IgD-negative memory B cell (primary cell): ENCODE measurements at regions not wholly inside any gene's neighbourhood (a gene's known extent, or its start where the extent isn't known, plus 50 kb on each side); places are given as distances from the start of the nearest gene placed in this dataset.

Experiments
- H3K27ac Mint-ChIP-seq, 3 donors: one replicate each; pipeline ENCODE4 v1.8.0; 2020 to 2022; ENCODE audit warnings: mild to moderate bottlenecking in 3 of 3, mixed read lengths in 3 of 3, moderate library complexity in 1 of 3
- H3K27me3 Mint-ChIP-seq: one replicate; pipeline ENCODE4 v1.8.0; 2021; ENCODE audit warnings: mixed read lengths
- H3K36me3 Mint-ChIP-seq: one replicate; pipeline ENCODE4 v1.8.0; 2020; ENCODE audit warnings: mild to moderate bottlenecking, mixed read lengths
- H3K4me1 Mint-ChIP-seq, 3 donors: one replicate each; pipeline ENCODE4 v1.8.0; 2020 to 2022; ENCODE audit warnings: mixed read lengths in 3 of 3, mild to moderate bottlenecking in 1 of 3
- H3K4me3 Mint-ChIP-seq, 4 donors: one replicate each; pipeline ENCODE4 v1.8.0; 2020 to 2022; ENCODE audit warnings: mild to moderate bottlenecking in 4 of 4, mixed read lengths in 4 of 4, moderate library complexity in 3 of 4
- H3K9me3 Mint-ChIP-seq, 3 donors: one replicate each; pipeline ENCODE4 v1.8.0; 2020 to 2021; ENCODE audit warnings: mixed read lengths in 3 of 3, mild to moderate bottlenecking in 1 of 3

DNA sequence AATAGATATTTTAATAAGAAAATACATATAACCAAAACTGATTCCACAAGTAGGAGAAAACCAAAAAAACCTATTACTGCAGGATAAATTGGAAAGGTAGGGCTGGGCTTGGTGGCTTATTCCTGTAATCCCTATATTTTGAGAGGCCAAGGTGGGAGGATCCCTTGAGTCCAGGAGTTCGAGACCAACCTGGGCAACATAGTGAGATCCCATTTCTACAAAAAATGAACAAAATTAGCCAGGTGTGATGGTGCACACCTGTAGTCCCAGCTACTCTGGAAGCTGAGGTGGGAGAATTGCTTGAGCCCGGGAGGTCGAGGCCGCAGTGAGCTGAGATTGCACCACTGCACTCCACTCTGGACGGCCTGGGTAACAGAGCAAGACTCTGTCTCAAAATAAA, 189.2 kb upstream of the IER5L start:
- Mint-ChIP-seq H3K36me3 (no peaks in the 10 kb centered on the region), H3K9me3 (peaks cover 0 to 11% (median 8%) of the 10 kb centered on the region in 3 donors), H3K27ac (no peak overlapping the region), H3K4me1 (peaks cover 0 to under 1% (median 0%) of the 10 kb centered on the region in 3 donors), H3K27me3 (peaks cover 6% of the 10 kb centered on the region), H3K4me3 (no peak overlapping the region)

DNA sequence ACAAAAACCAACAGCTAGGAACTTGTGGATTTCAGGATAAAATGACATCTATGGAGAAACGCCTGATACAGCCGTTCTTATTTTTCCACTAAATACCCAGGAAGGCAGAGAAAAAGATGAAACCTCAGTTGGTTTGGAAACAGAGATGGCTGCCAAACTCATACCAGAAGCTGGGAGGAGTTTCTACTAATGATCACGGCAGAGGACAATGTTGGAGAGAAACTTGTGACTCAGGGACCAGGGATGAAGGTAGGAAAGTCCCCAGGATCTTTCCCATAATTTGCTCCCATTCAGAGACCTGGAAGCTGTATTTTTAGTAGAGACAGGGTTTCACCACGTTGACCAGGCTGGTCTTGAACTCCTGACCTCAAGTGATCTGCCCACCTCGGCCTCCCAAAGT, 187.1 kb upstream of the IER5L start:
- Mint-ChIP-seq H3K27ac (no peak overlapping the region), H3K4me3 (no peak overlapping the region), H3K9me3 (peaks cover 0 to 6% (median 6%) of the 10 kb centered on the region in 3 donors), H3K4me1 (peaks cover 0 to 2% (median 0%) of the 10 kb centered on the region in 3 donors), H3K27me3 (peaks cover 9% of the 10 kb centered on the region), H3K36me3 (no peaks in the 10 kb centered on the region)

DNA sequence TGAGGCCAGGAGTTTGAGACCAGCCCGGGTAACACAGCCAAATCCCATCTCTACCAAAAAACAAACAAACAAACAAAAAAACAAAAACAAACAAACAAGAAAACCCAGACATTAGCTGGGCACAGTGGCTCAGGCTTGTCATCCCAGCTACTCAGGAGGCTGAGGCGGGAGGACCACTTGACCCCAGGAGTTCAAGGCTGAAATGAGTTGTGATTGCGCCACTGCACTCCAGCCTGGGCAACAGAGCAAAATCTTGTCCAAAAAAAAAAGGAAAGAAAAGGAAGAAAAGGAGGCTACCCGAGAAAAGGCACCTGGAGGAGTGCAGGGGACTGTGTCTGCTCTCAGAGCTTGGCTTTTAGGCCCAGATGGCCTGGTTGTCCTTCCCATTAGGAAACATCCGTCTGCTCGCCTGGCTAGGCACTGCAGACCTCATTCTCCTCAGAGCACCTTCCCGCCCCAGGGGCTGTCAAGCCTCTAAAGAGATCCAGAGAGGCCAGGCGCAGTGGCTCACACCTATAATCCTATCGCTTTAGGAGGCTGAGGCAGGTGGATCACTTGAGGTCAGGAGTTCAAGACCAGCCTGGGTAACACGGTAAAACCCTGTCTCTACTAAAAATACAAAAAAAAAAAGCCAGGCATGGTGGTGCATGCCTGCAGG, 185.3 kb upstream of the IER5L start:
- Mint-ChIP-seq H3K27ac (no peak overlapping the region), H3K9me3 (no peaks in the 10 kb centered on the region), H3K4me3 (no peak overlapping the region), H3K4me1 (peaks cover 0 to 2% (median 0%) of the 10 kb centered on the region in 3 donors), H3K36me3 (no peaks in the 10 kb centered on the region), H3K27me3 (peaks cover 15% of the 10 kb centered on the region)

DNA sequence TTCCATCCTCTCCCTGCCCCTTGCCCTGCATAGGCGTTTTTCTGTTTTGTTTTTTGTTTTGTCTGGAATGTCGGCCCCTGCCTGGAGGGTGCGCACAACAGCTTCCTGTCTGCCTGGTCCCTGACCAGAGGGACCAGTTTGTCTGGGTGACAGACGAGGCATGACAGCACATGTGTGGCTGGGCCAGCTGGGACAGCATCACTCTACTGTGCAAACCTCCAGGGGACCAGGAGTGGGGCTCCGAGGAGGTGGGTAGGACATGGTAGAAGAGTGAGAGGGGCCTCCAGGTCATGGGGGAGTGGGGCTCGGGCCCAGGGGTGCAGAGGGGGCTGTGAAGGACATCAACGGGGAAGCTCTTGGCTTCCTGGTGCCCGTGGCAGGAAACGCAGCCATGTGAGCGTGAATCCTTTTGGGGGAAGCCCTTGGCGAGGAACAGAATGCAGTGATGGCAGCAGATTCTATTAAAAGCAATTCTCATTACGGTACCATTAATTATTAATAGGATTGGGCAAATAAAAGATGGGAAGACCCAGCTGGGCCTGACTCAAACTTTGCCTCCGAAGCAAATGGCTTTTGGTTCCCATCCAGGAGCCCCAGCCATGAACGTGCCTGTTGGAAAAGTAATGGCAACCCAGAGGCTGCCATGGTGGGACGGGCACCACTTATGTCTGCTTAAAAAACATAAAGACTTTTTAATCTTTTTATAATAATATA, 184.4 kb upstream of the IER5L start:
- no peaks in the 10 kb centered on the region for H3K9me3 Mint-ChIP-seq
- H3K27ac Mint-ChIP-seq, result no peak overlapping the region
- no peaks in the 10 kb centered on the region for H3K36me3 Mint-ChIP-seq
- peaks cover 0 to 2% (median 0%) of the 10 kb centered on the region in 3 donors for H3K4me1 Mint-ChIP-seq
- H3K27me3 Mint-ChIP-seq, result peaks cover 15% of the 10 kb centered on the region
- H3K4me3 Mint-ChIP-seq, result no peak overlapping the region

DNA sequence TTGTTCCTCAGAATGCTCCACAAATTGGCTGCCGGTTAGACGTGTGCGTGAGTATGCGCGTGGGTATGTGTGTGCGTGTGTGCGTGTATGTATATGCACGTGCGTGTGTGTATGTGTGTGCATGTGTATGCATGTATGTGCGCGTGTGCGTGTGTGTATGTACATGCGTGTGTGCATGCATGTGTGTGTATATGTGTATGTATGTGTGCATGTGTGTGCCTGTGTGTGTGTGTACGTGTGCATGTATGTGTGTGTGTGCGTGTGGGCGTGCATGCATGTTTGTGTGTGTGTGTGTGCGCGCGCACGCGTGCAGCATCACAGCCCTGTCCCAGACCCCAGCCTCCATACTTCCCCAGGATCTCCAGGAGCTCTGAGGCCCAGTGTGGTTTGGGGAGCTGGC, 183.1 kb upstream of the IER5L start:
- H3K27ac Mint-ChIP-seq, result no peak overlapping the region
- peaks cover 0 to 2% (median 2%) of the 10 kb centered on the region in 3 donors for H3K4me1 Mint-ChIP-seq
- peaks cover 0 to 2% (median 0%) of the 10 kb centered on the region in 3 donors for H3K9me3 Mint-ChIP-seq
- H3K27me3 Mint-ChIP-seq, result peaks cover 20% of the 10 kb centered on the region
- no peaks in the 10 kb centered on the region for H3K36me3 Mint-ChIP-seq
- H3K4me3 Mint-ChIP-seq, result no peak overlapping the region

DNA sequence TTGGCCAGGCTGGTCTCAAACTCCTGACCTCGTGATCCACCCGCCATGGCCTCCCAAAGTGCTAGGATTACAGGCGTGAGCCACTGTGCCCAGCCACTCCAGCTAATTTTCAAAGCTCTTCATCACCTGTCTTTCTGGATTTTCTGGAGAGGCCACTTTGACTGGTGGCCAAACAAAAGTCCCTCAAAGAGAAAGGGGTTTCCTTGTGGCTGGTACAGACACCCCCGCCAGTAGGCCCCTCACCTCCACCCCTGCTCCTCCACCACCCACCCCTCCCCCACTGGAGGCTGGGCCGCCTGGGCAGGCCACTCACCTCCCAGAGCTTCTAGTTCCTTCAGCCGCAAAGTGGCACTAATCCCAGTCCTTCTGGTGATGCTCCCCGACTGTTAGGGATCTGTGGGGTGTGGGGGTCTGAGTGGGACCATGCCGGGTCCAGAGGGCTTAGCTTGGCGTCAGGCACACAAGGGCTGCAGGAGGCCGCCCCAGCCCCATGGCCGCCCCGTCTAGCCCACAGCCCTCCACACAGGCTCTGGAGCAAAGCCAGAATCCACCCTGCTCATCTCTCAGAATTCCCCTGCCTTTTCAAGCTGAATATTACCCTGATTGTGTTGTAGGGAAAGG, 182.0 kb upstream of the IER5L start:
- H3K27me3 Mint-ChIP-seq, result peaks cover 26% of the 10 kb centered on the region
- H3K4me3 Mint-ChIP-seq, result no peak overlapping the region
- no peak overlapping the region for H3K27ac Mint-ChIP-seq
- H3K9me3 Mint-ChIP-seq, result peaks cover 2 to 8% (median 5%) of the 10 kb centered on the region in 3 donors
- peaks cover 2 to 5% (median 3%) of the 10 kb centered on the region in 3 donors for H3K4me1 Mint-ChIP-seq
- no peaks in the 10 kb centered on the region for H3K36me3 Mint-ChIP-seq

DNA sequence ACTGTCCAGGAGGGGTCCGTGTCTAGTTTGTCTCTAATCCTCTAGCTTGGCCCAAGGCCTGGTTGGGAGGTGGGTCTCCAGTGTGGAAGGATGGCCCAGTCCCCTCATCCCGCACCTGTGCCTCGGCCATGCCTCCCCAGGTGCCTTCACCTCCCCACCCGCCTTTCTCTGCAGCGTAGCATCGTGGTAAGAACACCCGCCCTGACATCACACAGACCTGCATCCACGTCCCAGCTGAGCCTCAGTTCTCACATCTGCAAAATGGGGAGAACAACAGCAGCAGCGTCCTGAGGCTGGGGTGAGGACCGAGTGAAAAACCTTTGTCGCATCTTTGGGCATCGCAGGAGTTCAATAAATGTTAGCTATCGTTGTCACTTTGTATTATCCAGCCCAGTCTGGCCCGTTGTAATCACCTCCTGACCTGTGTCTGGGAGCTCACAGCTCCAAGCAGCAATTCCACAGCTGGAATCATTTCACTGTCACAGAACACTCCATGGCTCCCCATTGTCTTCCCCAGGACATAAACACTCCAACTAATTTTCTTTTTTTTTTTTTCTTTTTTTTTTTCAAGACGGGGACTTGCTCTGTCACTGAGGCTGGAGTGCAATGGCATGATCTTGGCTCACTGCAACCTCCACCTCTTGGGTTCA, 181.2 kb upstream of the IER5L start:
- peak overlapping the region in 1 of 4 donors; percentile 37 for H3K4me3 Mint-ChIP-seq
- no peak overlapping the region for H3K27ac Mint-ChIP-seq
- H3K36me3 Mint-ChIP-seq, result no peaks in the 10 kb centered on the region
- H3K4me1 Mint-ChIP-seq, result peaks cover 2 to 5% (median 3%) of the 10 kb centered on the region in 3 donors
- H3K27me3 Mint-ChIP-seq, result peaks cover 26% of the 10 kb centered on the region
- H3K9me3 Mint-ChIP-seq, result peaks cover 2 to 8% (median 5%) of the 10 kb centered on the region in 3 donors

DNA sequence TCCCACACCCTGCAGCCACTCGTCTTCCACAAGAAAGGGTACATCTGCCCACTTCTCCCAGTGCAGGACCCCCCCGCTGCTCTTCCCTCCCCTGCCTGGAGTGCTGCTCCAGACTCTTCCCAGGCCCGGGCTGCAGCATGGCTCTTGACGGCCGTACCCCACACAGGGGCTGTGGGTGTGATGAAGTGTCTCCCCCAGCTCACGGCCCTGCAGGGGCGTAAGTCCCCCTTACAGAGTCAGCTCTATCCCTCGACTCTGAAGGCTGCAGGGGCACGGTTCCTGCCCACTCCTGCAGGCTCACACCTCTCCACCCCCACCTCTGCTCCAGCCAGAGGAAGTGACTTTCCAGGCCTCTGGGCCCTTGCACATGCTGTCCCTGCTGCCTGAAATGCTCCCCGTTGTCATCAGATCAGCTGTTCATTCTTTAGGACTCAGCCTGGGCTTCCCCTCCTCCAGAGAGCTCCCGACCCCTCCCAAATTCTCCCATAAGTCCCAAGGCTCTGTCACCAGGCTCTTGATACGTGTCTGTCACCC, 180.6 kb upstream of the IER5L start:
- H3K27me3 Mint-ChIP-seq, result peaks cover 27% of the 10 kb centered on the region
- H3K4me1 Mint-ChIP-seq, result peaks cover 2 to 5% (median 3%) of the 10 kb centered on the region in 3 donors
- H3K9me3 Mint-ChIP-seq, result peaks cover 2 to 8% (median 5%) of the 10 kb centered on the region in 3 donors
- H3K27ac Mint-ChIP-seq, result no peak overlapping the region
- H3K36me3 Mint-ChIP-seq, result no peaks in the 10 kb centered on the region
- peak overlapping the region in 1 of 4 donors; percentile 37 for H3K4me3 Mint-ChIP-seq

DNA sequence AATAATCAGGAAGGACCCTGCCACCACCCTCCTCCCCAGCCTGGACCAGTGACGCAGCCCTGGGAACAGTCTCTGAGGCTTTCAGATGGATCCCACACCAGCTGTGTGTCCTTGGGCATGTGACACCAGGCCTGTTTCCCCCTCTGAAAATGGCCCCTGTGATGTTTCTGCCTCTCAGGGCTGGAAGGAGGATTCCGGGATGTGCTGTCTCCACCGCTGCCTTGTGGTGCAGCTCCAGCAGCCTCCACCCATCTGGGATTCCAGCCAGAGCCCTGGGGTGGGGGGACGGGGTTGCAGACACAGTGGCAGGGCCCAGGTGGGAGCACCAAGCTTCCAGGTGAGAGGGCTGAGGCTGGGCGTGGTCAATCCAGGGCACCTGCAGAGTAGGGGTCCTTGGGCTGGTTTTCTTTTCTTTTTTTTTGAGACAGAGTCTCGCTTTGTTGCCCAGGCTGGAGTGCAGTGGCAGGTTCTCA, 179.7 kb upstream of the IER5L start:
- no peaks in the 10 kb centered on the region for H3K36me3 Mint-ChIP-seq
- peaks cover 31% of the 10 kb centered on the region for H3K27me3 Mint-ChIP-seq
- H3K4me1 Mint-ChIP-seq, result peaks cover 2 to 5% (median 3%) of the 10 kb centered on the region in 3 donors
- H3K27ac Mint-ChIP-seq, result no peak overlapping the region
- H3K9me3 Mint-ChIP-seq, result peaks cover 2 to 8% (median 5%) of the 10 kb centered on the region in 3 donors
- H3K4me3 Mint-ChIP-seq, result no peak overlapping the region

DNA sequence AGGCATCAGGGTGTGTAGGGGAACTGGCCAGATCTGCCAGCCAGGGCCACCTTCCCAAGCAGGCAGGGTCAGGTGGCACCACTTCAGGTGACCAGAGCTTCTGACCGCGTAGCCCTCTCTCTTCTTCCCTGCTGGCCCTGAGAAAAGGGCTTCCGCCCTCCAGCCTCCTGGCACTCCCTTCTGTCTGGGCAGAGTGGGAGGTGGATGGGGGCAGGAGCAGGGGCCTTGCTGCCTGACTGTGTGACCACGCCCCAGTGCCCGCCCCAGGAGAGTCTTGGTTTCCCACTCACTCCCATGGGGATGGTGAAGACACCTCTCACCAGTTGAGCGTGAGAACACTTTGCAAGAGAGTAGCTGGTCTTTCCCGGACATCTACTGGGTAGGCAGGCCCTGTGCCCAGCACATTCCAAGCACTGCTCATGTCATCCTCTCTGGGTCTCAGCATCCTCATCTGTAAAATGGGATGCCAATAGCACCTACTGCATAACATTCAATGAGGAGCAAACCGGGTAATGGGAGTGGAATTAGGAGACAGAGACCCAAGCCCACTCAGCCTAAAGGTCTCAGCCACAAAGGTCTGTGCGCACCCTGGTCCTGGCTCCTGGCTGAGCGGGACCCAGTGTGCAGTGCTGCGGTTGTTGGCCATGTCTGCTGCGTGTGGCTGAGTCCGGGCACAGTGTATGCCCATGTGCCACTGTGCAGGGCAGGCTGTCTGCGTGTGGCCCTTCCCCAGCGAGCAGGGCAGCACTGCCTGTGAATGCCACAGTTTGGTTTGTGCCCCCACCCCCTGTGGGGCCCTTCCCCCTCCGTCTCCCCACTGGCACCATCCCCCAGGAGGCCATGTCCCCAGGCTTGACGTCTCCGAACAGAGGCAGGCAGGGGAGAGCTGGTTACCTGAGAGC, 179.1 kb upstream of the IER5L start:
- no peaks in the 10 kb centered on the region for H3K36me3 Mint-ChIP-seq
- no peak overlapping the region for H3K4me3 Mint-ChIP-seq
- H3K4me1 Mint-ChIP-seq, result peaks cover 2 to 3% (median 3%) of the 10 kb centered on the region in 3 donors
- peaks cover 2 to 8% (median 5%) of the 10 kb centered on the region in 3 donors for H3K9me3 Mint-ChIP-seq
- H3K27ac Mint-ChIP-seq, result no peak overlapping the region
- peaks cover 32% of the 10 kb centered on the region for H3K27me3 Mint-ChIP-seq

DNA sequence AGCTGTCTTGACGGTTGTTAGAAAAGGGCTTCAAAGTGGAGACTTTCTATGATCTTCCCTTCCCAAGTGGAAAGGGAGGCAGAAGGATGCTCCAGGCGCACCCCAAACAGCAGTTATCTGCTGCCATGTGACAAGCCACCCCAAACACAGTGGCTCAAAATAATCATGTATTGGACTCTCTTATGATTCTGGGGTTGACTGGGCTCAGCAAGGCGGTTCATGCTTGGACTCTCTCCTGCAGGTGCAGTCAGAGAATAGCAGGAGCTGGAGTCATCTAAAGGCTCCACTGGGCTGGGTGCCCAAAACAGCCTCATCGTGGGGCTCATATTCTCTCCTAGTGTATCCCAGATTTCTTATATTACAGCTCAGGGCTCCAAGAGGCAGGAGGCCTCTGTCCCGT, 177.6 kb upstream of the IER5L start:
- H3K4me1 Mint-ChIP-seq, result peaks cover 2 to 3% (median 2%) of the 10 kb centered on the region in 3 donors
- H3K4me3 Mint-ChIP-seq, result no peak overlapping the region
- H3K27ac Mint-ChIP-seq, result peak overlapping the region in 1 of 3 donors; percentile 78
- H3K36me3 Mint-ChIP-seq, result no peaks in the 10 kb centered on the region
- peaks cover 2 to 8% (median 5%) of the 10 kb centered on the region in 3 donors for H3K9me3 Mint-ChIP-seq
- H3K27me3 Mint-ChIP-seq, result peaks cover 31% of the 10 kb centered on the region

DNA sequence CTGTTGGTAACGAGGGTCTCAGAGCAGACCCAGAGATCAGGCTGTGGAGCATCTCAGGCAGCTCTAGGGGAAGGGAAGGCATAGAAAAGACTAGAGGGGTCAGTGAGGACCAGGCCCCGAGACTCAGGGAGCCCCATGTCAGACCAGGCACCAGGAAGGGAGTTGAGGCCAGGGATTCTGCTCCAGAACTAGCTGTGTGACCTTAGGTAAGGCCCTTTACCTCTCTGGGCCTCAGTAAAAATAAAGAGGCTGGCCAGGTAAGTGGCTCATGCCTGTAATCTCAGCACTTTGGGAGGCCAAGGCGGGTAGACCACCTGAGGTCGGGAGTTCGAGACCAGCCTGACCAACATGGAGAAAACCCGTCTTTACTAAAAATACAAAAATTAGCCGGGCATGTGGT, 176.4 kb upstream of the IER5L start:
- Mint-ChIP-seq H3K4me3 (no peak overlapping the region), H3K9me3 (peaks cover 2 to 8% (median 5%) of the 10 kb centered on the region in 3 donors), H3K27ac (no peak overlapping the region), H3K36me3 (no peaks in the 10 kb centered on the region), H3K27me3 (peaks cover 34% of the 10 kb centered on the region), H3K4me1 (peaks cover 2 to 3% (median 2%) of the 10 kb centered on the region in 3 donors)

DNA sequence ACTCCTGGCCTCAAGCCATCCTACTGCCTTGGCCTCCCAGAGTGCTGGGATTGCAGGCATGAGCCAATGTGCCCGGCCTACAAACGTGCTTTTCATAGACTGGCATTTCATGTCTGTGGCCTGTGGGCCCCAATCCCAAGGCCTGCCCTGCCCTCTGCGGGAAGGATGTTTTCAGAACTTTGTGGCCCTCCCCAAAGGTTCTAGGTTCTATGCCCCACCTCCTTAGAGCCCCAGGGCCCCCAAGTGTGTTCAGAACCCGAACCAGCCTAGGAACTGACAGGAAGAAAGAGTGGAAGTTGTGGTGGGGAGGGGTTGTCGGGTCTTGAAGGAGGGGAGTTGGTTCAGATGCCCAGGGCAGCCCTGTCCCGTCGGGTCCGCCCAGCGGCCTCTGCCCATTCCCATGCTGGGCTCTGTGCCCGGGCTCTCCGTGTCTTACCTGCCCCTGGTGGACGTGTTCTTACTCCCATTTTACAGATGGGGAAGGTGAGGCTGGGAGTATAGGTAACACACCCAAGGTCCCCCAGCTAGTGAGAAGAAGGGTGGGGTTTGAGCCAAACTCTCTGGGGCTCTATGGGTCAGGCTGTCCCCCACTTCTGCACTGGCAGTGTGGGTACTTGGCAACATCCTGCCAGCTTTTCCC, 175.8 kb upstream of the IER5L start:
- H3K9me3 Mint-ChIP-seq, result peaks cover 2 to 8% (median 5%) of the 10 kb centered on the region in 3 donors
- peak overlapping the region in 1 of 4 donors; percentile 58 for H3K4me3 Mint-ChIP-seq
- H3K27ac Mint-ChIP-seq, result peak overlapping the region in 1 of 3 donors; percentile 9
- H3K4me1 Mint-ChIP-seq, result peaks cover 2 to 5% (median 2%) of the 10 kb centered on the region in 3 donors
- H3K27me3 Mint-ChIP-seq, result peaks cover 31% of the 10 kb centered on the region
- no peaks in the 10 kb centered on the region for H3K36me3 Mint-ChIP-seq
